Activated CD8-positive, alpha-beta T cell treated with anti-CD3 and anti-CD28 coated beads for 36 hours (primary cell): ENCODE measurements at regions not wholly inside any gene's neighbourhood (a gene's known extent, or its start where the extent isn't known, plus 50 kb on each side); places are given as distances from the start of the nearest gene placed in this dataset.

Experiments used
- ATAC-seq: fragments of 200-7000 bp; cut with Tn5 transposase; one replicate; pipeline ENCODE4 v1.10.0; 2021; ENCODE audit warnings: mild to moderate bottlenecking, moderate library complexity
- CTCF ChIA-PET: fragments of 350-600 bp; sonication (Branson Sonifier 250); formaldehyde crosslinking; loops from one replicate; lab custom pipeline; 2021; ENCODE audit warnings: antibody characterized with exemption; lab: Charles Lee
- POLR2A ChIA-PET: fragments of 350-600 bp; sonication (Branson Sonifier 250); formaldehyde crosslinking; loops from one replicate; lab custom pipeline; 2021; ENCODE audit warnings: antibody characterized with exemption; lab: Charles Lee
- DNase-seq: peaks from one replicate; pipeline ENCODE4 v3.0.0-alpha.2; 2020
- H3K27ac Mint-ChIP-seq: one replicate; pipeline ENCODE4 v1.8.0; 2021; ENCODE audit warnings: mild to moderate bottlenecking, mixed read lengths
- H3K27me3 Mint-ChIP-seq: one replicate; pipeline ENCODE4 v1.8.0; 2021; ENCODE audit warnings: mixed read lengths
- H3K36me3 Mint-ChIP-seq: one replicate; pipeline ENCODE4 v1.8.0; 2021; ENCODE audit warnings: low read depth, mixed read lengths
- H3K4me1 Mint-ChIP-seq: one replicate; pipeline ENCODE4 v1.8.0; 2021; ENCODE audit warnings: low read depth, mixed read lengths
- H3K4me3 Mint-ChIP-seq: one replicate; pipeline ENCODE4 v1.8.0; 2021; ENCODE audit warnings: mild to moderate bottlenecking, moderate library complexity, mixed read lengths
- H3K9me3 Mint-ChIP-seq: one replicate; pipeline ENCODE4 v1.8.0; 2021; ENCODE audit warnings: mixed read lengths
- CTCF ChIP-seq: fragments of 200-600 bp; IDR thresholded peaks from one replicate; pipeline ENCODE4 v1.8.0; 2022; ENCODE audit warnings: antibody characterized with exemption, mild to moderate bottlenecking
- intact Hi-C: fragments of 100-400 bp; cut with micrococcal nuclease; formaldehyde crosslinking; loops from one replicate; pipeline ENCODE4 v1.10.0; 2022

GRCh38 chr2:64203858-64204632 is 59.8 kb upstream of the PELI1 start:
- intact Hi-C loops = loop anchor here (5.0 kb wide), 1 partner anchor 92 kb away; no protein-coding TSS in a partner anchor
- H3K9me3 Mint-ChIP-seq = peaks cover 8% of the 10 kb centered on the region
- H3K4me1 Mint-ChIP-seq = peaks cover 71% of the 10 kb centered on the region
- no peak for TF ChIP-seq CTCF
- peak overlapping the region; percentile 64 for H3K4me3 Mint-ChIP-seq
- peak overlapping the region; percentile 92 for H3K27ac Mint-ChIP-seq
- ChIA-PET CTCF (interaction anchor here (1.2 to 2.1 kb wide), 4 partner anchors 9 to 154 kb away, joined by 5 to 8 read pairs (median 6); no protein-coding TSS in a partner anchor), POLR2A (interaction anchor here (0.9 to 3.8 kb wide), 11 partner anchors 8 to 320 kb away, joined by 3 to 16 read pairs (median 4); partner anchors contain the start of gene AFTPH)
- no peaks in the 10 kb centered on the region for H3K27me3 Mint-ChIP-seq
- ATAC-seq = peak; percentile 46
- peaks cover 5% of the 10 kb centered on the region for H3K36me3 Mint-ChIP-seq
- DNase-seq = peak; percentile 63

- peak; percentile 46 for DNase-seq
- intact Hi-C loops = loop anchor here (5.0 kb wide), 1 partner anchor 92 kb away; no protein-coding TSS in a partner anchor
- TF ChIP-seq CTCF = no peak
- Mint-ChIP-seq H3K4me3 (peak overlapping the region; percentile 64), H3K9me3 (peaks cover 8% of the 10 kb centered on the region), H3K27ac (peak overlapping the region; percentile 92), H3K36me3 (peaks cover 5% of the 10 kb centered on the region), H3K4me1 (peaks cover 76% of the 10 kb centered on the region), H3K27me3 (no peaks in the 10 kb centered on the region)
- ChIA-PET CTCF (interaction anchor here (1.2 to 2.1 kb wide), 4 partner anchors 8 to 155 kb away, joined by 5 to 8 read pairs (median 6); no protein-coding TSS in a partner anchor), POLR2A (interaction anchor here (0.8 to 3.8 kb wide), 10 partner anchors 8 to 319 kb away, joined by 3 to 16 read pairs (median 4); partner anchors contain the start of gene AFTPH)
- ATAC-seq = peak; percentile 43
Observed at GRCh38 chr2:64204703-64205102, 60.5 kb upstream of the PELI1 start.

- ATAC-seq (no peak), DNase-seq (no peak)
- no peak overlapping the region for H3K4me3 Mint-ChIP-seq
- H3K4me1 Mint-ChIP-seq = peaks cover 75% of the 10 kb centered on the region
- H3K36me3 Mint-ChIP-seq = peaks cover 5% of the 10 kb centered on the region
- no peaks in the 10 kb centered on the region for H3K27me3 Mint-ChIP-seq
- intact Hi-C loops = no loop called here
- H3K9me3 Mint-ChIP-seq = peaks cover 8% of the 10 kb centered on the region
- H3K27ac Mint-ChIP-seq = peak overlapping the region; percentile 4
- CTCF ChIA-PET = interaction anchor here (0.7 to 2.1 kb wide), 4 partner anchors 7 to 125 kb away, joined by 3 to 5 read pairs (median 4); no protein-coding TSS in a partner anchor
- POLR2A ChIA-PET = interaction anchor here (0.8 to 3.8 kb wide), 4 partner anchors 9 to 156 kb away, joined by 3 to 16 read pairs (median 9); no protein-coding TSS in a partner anchor
- no peak for TF ChIP-seq CTCF
Observed at GRCh38 chr2:64205415-64205814, 61.2 kb upstream of the PELI1 start.

- intact Hi-C loops = no loop called here
- H3K4me1 Mint-ChIP-seq = peaks cover 78% of the 10 kb centered on the region
- H3K9me3 Mint-ChIP-seq = no peaks in the 10 kb centered on the region
- no peaks in the 10 kb centered on the region for H3K36me3 Mint-ChIP-seq
- no peaks in the 10 kb centered on the region for H3K27me3 Mint-ChIP-seq
- peak; percentile 16 for ATAC-seq
- no peak for TF ChIP-seq CTCF
- DNase-seq = peak; percentile 33
- H3K27ac Mint-ChIP-seq = peak overlapping the region; percentile 78
- ChIA-PET POLR2A (no interaction called here), CTCF (no interaction called here)
- no peak overlapping the region for H3K4me3 Mint-ChIP-seq
Observed at GRCh38 chr2:64207573-64207972, 63.4 kb upstream of the PELI1 start.
